ENCODE measurements at regions not wholly inside any gene's neighbourhood (a gene's known extent, or its start where the extent isn't known, plus 50 kb on each side); places are given as distances from the start of the nearest gene placed in this dataset.

DNA sequence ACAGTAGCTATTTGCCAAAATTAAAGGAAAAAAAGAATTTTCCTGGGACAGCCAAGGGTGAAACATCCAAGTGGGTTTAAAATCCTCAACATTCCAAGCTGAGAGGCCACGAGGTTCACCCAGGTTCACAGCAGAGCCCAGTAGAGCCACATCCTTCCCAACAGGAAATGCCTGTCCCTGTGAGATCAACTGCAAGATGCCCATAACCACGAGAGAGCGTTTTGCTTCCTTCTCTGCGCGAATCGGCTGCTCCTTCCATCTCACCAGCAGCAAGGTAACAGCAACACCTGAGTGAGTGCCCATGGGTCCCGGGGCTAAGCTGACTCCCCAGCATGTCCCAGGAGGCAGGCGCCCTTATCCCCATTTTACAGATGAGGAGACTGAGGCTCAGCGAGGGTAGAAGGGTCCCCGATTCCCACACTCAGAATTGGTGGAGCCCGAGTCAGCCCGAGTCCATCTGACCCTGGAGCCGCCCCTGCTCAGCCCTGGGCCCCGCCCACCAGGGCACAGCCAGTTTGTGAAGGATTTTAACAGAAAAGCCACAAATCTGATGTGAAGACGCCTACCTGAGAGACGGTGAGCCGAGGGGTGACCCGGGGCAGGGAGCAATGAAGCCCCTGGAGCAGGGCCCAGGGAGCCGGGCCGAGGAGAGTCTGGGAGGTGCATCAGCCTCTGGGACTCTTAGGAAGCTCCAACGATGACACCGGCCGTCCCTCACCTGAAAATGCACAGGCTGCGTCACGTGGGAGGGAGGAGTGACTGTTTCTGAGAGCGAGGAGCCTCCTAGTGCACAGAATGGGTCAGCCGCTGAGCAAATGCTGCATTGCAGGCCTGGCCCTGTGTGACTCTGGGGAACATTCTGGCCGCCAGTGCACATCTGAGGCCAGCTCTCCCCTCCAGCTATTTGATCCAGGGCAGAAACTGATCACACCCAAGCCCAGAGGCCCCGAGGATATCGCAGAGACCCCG lies 236.9 kb upstream of the SFSWAP start:
- TF ChIP-seq, protein P1, sequence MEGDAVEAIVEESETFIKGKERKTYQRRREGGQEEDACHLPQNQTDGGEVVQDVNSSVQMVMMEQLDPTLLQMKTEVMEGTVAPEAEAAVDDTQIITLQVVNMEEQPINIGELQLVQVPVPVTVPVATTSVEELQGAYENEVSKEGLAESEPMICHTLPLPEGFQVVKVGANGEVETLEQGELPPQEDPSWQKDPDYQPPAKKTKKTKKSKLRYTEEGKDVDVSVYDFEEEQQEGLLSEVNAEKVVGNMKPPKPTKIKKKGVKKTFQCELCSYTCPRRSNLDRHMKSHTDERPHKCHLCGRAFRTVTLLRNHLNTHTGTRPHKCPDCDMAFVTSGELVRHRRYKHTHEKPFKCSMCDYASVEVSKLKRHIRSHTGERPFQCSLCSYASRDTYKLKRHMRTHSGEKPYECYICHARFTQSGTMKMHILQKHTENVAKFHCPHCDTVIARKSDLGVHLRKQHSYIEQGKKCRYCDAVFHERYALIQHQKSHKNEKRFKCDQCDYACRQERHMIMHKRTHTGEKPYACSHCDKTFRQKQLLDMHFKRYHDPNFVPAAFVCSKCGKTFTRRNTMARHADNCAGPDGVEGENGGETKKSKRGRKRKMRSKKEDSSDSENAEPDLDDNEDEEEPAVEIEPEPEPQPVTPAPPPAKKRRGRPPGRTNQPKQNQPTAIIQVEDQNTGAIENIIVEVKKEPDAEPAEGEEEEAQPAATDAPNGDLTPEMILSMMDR (IDR thresholded peaks at IDR 0.05), result no peak
- no peak for TF ChIP-seq POLR2A (IDR thresholded peaks at IDR 0.05)

Measured in adrenal gland (tissue), 5 donors.